ENCODE measurements at regions not wholly inside any gene's neighbourhood (a gene's known extent, or its start where the extent isn't known, plus 50 kb on each side); places are given as distances from the start of the nearest gene placed in this dataset.

DNA sequence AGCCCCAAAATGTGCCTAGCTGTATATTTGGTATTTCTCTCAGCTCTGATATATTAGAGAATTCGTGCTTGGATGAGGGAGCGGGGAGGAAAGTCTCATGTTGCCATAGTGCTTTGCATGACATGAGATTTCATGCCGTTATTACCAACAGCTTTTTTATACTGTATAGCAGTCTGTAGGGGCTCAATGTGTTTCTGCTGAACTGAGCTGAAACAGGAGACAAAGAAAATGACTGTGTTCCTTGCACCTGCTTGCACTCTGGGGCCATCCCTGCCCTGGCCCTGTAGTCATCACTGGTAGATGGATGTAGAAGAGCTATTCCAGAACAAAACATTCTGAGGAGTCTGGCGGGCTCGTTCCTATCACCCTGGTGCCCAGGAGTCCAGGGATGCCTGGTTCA is 128.0 kb upstream of the SASH1 start:
- no peak for FAIRE-seq
- Histone ChIP-seq H3K4me3 (no peak overlapping the region), H3K27ac (no peak overlapping the region), H3K4me2 (no peak overlapping the region), H3K9me3 (no peaks in the 10 kb centered on the region), H3K4me1 (no peaks in the 10 kb centered on the region)
- no peak for DNase-seq (ENCODE audit: low read depth in 1 of 2, low spot score in 1 of 2)
- WGBS (ENCODE audit: missing lambda C conversion rate), result 66% methylated on average over 5 of the region's 5 CpGs
- ATAC-seq, result no peak
- POLR2A ChIA-PET, result no interaction called here
- TF ChIP-seq RAD21 (conservative IDR thresholded peaks at IDR 0.05 in 1 of 2, IDR thresholded peaks at IDR 0.05 in 1 of 2), result no peak
- TF ChIP-seq NPAS2 (CRISPR knock-in tag; IDR thresholded peaks at IDR 0.05; ENCODE audit: borderline replicate concordance), result no peak
- TF ChIP-seq HOXA7 (CRISPR knock-in tag; IDR thresholded peaks at IDR 0.05), result no peak
- TF ChIP-seq KDM5A (IDR thresholded peaks at IDR 0.05), result no peak
- no peak for TF ChIP-seq MAFK (IDR thresholded peaks at IDR 0.05; ENCODE audit: partially characterized antibody)
- CTCF ChIA-PET, result interaction anchor here (1.2 kb wide), 1 partner anchor 34 kb away, joined by 4 read pairs; no protein-coding TSS in a partner anchor

GRCh38 chr6:148217051-148217450 is 125.6 kb upstream of the SASH1 start:
- Histone ChIP-seq H3K9me3 (no peaks in the 10 kb centered on the region), H3K4me1 (no peaks in the 10 kb centered on the region), H3K4me2 (no peak overlapping the region), H3K27ac (no peak overlapping the region), H3K4me3 (no peak overlapping the region)
- ChIA-PET CTCF (no interaction called here), POLR2A (no interaction called here)
- no peak for FAIRE-seq
- TF ChIP-seq, protein P1, sequence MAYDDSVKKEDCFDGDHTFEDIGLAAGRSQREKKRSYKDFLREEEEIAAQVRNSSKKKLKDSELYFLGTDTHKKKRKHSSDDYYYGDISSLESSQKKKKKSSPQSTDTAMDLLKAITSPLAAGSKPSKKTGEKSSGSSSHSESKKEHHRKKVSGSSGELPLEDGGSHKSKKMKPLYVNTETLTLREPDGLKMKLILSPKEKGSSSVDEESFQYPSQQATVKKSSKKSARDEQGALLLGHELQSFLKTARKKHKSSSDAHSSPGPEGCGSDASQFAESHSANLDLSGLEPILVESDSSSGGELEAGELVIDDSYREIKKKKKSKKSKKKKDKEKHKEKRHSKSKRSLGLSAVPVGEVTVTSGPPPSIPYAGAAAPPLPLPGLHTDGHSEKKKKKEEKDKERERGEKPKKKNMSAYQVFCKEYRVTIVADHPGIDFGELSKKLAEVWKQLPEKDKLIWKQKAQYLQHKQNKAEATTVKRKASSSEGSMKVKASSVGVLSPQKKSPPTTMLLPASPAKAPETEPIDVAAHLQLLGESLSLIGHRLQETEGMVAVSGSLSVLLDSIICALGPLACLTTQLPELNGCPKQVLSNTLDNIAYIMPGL (CRISPR knock-in tag; IDR thresholded peaks at IDR 0.05; ENCODE audit: borderline replicate concordance), result no peak
- WGBS (ENCODE audit: missing lambda C conversion rate), result 41% methylated on average over 2 of the region's 4 CpGs
- ATAC-seq, result no peak
- no peak for DNase-seq (ENCODE audit: low read depth in 1 of 2, low spot score in 1 of 2)

- TF ChIP-seq ESRRA (IDR thresholded peaks at IDR 0.05; ENCODE audit: borderline replicate concordance, low read length) (no peak), RFX5 (IDR thresholded peaks at IDR 0.05) (no peak), TP53 (CRISPR knock-in tag; IDR thresholded peaks at IDR 0.05) (no peak), SREBF2 (IDR thresholded peaks at IDR 0.05) (no peak), HDAC2 (IDR thresholded peaks at IDR 0.05) (no peak), NFE2L2 (conservative IDR thresholded peaks at IDR 0.05; ENCODE audit: low read length) (no peak), RAD21 (conservative IDR thresholded peaks at IDR 0.05 in 1 of 2, IDR thresholded peaks at IDR 0.05 in 1 of 2) (no peak), HOXB13 (CRISPR knock-in tag; IDR thresholded peaks at IDR 0.05; ENCODE audit: low read depth) (no peak), FOSL2 (IDR thresholded peaks at IDR 0.05) (no peak), FOSL2 (CRISPR knock-in tag; IDR thresholded peaks at IDR 0.05) (no peak), MYC (IDR thresholded peaks at IDR 0.05; ENCODE audit: borderline replicate concordance, low read length) (no peak), RCOR1 (IDR thresholded peaks at IDR 0.05; ENCODE audit: low read depth, low read length) (no peak), ELK1 (IDR thresholded peaks at IDR 0.05; ENCODE audit: low read depth, low read length) (no peak), HEYL (CRISPR knock-in tag; IDR thresholded peaks at IDR 0.05) (no peak), EHF (CRISPR knock-in tag; IDR thresholded peaks at IDR 0.05) (no peak)
- TF ChIP-seq, protein P2, sequence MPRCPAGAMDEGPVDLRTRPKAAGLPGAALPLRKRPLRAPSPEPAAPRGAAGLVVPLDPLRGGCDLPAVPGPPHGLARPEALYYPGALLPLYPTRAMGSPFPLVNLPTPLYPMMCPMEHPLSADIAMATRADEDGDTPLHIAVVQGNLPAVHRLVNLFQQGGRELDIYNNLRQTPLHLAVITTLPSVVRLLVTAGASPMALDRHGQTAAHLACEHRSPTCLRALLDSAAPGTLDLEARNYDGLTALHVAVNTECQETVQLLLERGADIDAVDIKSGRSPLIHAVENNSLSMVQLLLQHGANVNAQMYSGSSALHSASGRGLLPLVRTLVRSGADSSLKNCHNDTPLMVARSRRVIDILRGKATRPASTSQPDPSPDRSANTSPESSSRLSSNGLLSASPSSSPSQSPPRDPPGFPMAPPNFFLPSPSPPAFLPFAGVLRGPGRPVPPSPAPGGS (IDR thresholded peaks at IDR 0.05), result no peak
- TF ChIP-seq, protein P3, sequence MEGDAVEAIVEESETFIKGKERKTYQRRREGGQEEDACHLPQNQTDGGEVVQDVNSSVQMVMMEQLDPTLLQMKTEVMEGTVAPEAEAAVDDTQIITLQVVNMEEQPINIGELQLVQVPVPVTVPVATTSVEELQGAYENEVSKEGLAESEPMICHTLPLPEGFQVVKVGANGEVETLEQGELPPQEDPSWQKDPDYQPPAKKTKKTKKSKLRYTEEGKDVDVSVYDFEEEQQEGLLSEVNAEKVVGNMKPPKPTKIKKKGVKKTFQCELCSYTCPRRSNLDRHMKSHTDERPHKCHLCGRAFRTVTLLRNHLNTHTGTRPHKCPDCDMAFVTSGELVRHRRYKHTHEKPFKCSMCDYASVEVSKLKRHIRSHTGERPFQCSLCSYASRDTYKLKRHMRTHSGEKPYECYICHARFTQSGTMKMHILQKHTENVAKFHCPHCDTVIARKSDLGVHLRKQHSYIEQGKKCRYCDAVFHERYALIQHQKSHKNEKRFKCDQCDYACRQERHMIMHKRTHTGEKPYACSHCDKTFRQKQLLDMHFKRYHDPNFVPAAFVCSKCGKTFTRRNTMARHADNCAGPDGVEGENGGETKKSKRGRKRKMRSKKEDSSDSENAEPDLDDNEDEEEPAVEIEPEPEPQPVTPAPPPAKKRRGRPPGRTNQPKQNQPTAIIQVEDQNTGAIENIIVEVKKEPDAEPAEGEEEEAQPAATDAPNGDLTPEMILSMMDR (IDR thresholded peaks at IDR 0.05), result no peak
- 60% methylated on average over 3 of the region's 3 CpGs for WGBS (ENCODE audit: missing lambda C conversion rate)
- ChIA-PET CTCF (no interaction called here), POLR2A (no interaction called here)
- Histone ChIP-seq H3K4me1 (no peaks in the 10 kb centered on the region), H3K4me2 (no peak overlapping the region), H3K27ac (no peak overlapping the region), H3K9me3 (no peaks in the 10 kb centered on the region), H3K4me3 (no peak overlapping the region)
- ATAC-seq (no peak), DNase-seq (ENCODE audit: low read depth in 1 of 2, low spot score in 1 of 2) (no peak), FAIRE-seq (no peak)
These were observed 124.7 kb upstream of the SASH1 start for GRCh38 chr6:148217921-148218320.
